ENCODE measurements at regions not wholly inside any gene's neighbourhood (a gene's known extent, or its start where the extent isn't known, plus 50 kb on each side); places are given as distances from the start of the nearest gene placed in this dataset.
"Not testable (repeated sequence)": the region's sequence is repeated elsewhere in the genome, so short reads cannot be mapped to it uniquely, and the experiment has no call there.

GRCh38 chr13:53379485-53379884, 350.9 kb downstream of the OLFM4 start:
- DNase-seq (ENCODE audit: low read depth): no peak

GRCh38 chr13:53382008-53382407, 353.4 kb downstream of the OLFM4 start:
- DNase-seq (ENCODE audit: low read depth): no peak

- DNase-seq (ENCODE audit: low read depth): no peak
Observed at GRCh38 chr13:53398051-53398450, 369.4 kb downstream of the OLFM4 start.

- DNase-seq (ENCODE audit: low read depth): no peak
Observed at GRCh38 chr13:53405616-53406015, 377.0 kb downstream of the OLFM4 start.

DNA sequence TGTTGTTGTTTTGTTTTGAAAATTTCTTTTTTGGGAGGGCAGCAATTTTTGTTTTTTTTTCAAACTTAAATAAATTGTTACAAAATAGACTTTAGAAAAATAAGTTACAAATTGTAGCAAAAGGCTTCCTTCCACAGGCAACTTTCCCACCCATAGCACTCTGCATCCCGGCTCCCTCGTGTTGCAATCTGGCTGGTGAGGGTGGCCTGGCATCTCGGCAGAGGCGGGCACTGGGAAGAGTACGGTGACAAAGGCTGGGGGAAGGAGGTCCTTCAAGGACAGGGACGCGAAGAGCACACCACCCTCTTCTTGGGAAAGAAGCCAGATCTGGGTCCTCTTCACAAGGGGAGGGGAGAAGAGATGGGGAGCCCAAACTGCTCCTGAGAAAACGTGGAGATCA, 379.7 kb downstream of the OLFM4 start:
- DNase-seq (ENCODE audit: low read depth): no peak

DNA sequence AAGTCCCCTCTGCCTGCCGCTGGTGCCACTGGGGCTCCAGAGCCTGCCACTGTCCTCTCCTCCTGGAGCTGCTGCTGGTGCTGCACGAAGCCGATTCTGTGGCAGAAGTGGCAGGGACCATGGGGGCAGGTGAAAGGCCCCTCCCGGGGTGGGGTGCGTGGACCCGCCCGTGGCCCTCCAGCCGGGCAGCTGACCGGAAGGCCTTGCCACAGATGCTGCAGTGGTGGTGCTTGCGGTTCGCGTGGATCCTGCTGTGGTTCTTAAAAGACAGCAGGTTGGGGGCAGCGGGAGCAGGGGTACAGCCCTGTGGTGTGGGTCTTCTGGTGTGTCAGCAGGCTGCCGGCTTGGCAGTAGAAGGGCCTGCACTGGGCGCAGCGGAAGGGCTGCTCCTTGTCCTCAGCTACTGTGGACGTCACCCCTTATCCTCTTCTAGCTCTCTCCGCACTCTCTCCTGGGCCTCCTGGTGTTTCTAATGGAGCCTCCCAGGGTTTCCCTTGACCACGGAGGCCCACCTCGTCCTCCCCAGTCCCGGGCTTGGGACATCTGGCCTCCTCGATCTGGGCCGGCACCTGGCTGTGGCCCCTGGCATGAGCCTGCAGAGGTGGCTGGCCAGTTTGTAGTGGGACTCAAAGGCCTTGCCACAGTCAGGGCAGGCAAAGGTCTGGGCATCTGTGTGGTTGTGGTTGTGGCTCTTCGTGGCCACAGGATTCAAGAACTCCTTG, 380.4 kb downstream of the OLFM4 start:
- no peak for DNase-seq (ENCODE audit: low read depth)

GRCh38 chr13:53411463-53411862, 382.9 kb downstream of the OLFM4 start:
- no peak for DNase-seq (ENCODE audit: low read depth)

DNA sequence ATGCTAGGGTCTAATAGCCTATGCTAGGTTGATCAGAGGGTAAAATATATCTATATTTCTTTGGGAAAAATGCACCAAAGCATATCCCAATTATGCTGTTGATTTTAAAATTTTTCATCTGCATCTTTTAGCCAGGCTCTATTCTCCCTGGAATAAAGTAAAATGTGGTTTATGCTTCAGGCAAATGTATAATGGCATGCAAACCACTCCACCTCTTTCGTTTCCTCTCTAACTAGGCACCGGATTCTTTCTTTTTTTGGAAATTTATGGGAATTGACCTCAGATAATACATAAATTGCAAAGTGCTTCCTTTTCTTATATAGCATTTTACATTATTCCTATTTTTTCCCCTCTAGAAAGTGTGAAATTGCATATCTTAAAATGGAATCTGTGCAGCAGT, 386.5 kb downstream of the OLFM4 start:
- no peak for DNase-seq (ENCODE audit: low read depth)

DNA sequence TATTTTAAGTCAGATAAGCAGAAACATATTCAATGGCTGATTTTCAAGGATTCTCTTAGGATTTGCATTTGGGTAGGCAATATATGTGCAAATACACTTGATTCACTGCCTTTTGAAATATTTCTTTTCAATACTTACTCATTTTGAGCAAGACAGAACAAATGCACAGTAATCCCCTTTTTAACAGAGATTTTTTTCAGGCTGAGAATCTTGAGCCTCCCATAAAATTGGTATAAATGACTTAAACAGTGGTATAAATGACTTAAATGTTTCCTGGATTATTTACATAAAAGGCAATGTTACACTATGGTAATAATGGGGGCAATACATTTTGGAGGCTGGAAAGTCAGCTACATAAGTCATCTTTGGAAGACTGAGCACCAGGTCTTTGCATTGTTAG, 389.0 kb downstream of the OLFM4 start:
- DNase-seq (ENCODE audit: low read depth): no peak

DNA sequence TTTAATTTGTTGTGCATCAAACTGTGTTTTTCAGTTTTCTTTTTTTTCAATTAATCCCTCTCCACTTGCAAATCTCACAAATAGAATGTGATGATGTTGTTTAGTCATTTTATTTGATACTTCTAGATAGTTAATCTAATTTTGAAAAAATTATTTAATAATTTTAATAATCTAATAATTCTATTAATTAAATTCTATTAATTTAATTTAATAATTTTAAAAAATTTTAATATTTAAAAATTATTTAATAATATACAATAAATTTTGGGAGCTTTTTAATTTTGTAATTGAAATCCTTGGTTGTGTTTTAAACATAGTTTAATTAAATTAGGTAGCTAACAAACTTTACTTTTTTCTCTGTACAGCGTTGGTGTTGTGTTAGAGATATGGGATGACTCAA, 393.8 kb downstream of the OLFM4 start:
- DNase-seq (ENCODE audit: low read depth): no peak

GRCh38 chr13:53436396-53436795, 407.8 kb downstream of the OLFM4 start:
- DNase-seq (ENCODE audit: low read depth): no peak

- DNase-seq (ENCODE audit: low read depth): no peak
Observed at GRCh38 chr13:53439439-53440225, 411.0 kb downstream of the OLFM4 start.

DNA sequence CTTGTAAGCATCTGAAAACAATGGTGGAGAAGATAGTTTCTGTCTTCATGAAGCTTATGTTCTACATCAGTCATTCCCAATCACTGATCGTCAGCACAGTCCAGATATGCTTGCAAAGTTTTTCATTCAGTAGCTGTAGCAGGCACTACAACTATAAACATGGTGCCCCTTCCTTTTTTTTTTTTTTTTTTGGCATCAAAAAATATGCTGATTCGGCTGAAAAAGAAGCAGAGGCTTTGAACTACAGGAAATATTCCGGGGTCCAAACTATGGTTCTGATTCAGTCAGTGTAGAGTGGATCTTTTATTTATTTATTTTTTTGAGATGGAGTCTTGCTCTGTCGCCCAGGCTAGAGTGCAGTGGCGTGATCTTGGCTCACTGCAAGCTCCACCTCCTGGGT, 414.4 kb downstream of the OLFM4 start:
- DNase-seq (ENCODE audit: low read depth): no peak

- DNase-seq (ENCODE audit: low read depth): no peak
Observed at GRCh38 chr13:53445686-53446085, 417.1 kb downstream of the OLFM4 start.

DNA sequence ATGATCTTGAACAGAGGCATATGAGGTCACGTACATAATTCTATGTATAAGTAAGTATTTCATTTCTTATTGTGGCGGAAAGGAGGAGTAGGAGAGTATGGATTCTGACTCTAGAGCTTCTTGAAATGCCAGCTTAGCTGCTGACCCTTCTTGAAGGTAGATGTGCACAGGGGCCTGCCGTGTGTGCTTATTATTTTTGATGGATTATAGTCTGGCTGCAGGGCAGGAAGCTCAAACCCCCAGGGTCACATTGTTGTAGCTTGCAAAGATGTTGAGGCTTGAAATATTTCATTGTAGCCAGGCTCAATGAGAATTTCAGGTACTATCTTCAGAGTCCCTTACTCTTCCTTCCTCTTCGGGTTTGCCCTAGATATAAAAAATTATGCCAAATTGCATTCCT, 418.8 kb downstream of the OLFM4 start:
- DNase-seq (ENCODE audit: low read depth): no peak

- no peak for DNase-seq (ENCODE audit: low read depth)
Observed at GRCh38 chr13:53447863-53448262, 419.2 kb downstream of the OLFM4 start.

DNA sequence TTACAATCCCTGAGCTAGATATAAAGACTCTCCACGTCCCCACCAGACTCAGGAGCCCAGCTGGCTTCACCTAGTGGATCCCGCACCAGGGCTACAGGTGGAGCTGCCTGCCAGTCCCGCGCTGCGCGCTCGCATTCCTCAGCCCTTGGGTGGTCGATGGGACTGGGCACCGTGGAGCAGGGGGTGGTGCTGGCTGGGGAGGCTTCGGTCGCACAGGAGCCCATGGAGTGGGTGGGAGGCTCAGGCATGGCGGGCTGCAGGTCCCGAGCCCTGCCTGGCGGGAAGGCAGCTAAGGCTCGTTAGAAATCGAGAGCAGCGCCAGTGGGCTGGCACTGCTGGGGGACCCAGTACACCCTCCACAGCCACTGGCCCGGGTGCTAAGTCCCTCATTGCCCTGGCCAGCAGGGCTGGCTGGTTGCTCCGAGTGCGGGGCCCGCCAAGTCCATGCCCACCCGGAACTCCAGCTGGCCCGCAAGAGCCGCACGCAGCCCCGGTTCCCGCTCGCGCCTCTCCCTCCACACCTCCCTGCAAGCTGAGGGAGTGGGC, 423.7 kb downstream of the OLFM4 start:
- not testable (repeated sequence) for DNase-seq (ENCODE audit: low read depth)

GRCh38 chr13:53460796-53461195, 432.2 kb downstream of the OLFM4 start:
- no peak for DNase-seq (ENCODE audit: low read depth)

DNA sequence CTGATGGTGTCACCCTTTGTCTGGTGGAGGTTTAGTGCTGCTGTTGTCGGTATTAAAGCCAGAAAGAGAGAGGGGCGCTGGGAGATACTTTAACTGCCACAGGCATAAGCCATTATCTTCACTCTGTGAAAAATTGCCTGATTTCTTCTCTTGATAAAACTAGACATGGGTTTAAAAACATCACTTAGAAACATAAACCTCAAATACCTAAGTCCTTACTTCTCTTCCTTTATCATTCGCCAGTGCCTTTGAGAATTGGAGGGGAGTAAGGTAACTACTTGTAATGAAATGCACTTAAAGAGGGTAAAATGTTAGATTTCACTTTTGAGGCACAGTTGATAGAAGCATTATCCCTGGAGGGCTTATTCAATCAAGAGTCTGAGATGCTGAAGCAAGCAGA, 434.5 kb downstream of the OLFM4 start:
- DNase-seq (ENCODE audit: low read depth): no peak

DNA sequence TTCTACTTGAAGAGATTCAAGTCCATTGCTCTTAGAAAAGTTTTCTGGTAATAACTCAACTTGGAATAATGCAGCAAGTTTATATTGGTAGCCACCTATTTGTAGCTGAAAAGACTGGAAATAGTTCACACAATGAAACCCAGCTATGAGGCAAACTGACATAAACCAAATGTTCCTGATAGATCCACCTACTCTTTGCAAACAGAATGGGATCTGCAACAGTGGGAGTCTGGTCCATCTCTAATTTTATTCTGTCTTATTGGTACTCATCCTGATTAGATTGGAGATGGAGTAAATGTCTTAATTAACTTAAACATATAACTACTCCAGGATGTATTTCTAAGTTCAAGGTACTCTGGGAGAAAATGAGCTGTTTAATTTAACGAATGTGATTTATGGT, 438.0 kb downstream of the OLFM4 start:
- DNase-seq (ENCODE audit: low read depth): no peak

DNA sequence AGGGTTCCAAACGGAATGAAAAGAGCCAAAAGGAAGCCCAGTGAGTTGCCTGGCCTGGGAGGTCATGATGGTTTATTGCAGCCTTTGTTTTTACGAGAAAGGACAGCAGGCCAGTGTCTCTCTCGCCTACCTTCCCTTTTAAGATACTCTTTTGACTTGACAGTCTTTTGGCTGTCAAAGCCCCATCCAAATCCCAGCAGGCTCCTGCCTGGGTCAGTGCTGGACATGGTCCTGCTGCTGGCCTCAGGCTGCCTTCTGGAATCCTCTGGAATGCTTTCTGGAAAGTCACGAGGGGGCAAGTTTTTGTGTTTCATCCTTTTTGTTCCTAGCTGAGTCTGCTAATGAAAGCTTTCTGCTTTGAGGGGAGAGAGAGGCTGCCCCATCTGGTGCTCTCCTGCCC, 444.8 kb downstream of the OLFM4 start:
- no peak for DNase-seq (ENCODE audit: low read depth)

GRCh38 chr13:53474878-53475277, 446.3 kb downstream of the OLFM4 start:
- DNase-seq (ENCODE audit: low read depth): no peak

- no peak for DNase-seq (ENCODE audit: low read depth)
Observed at GRCh38 chr13:53490752-53491151, 462.1 kb downstream of the OLFM4 start.

Data from forelimb muscle (tissue), 1 donor.